ENCODE measurements at regions not wholly inside any gene's neighbourhood (a gene's known extent, or its start where the extent isn't known, plus 50 kb on each side); places are given as distances from the start of the nearest gene placed in this dataset.

DNA sequence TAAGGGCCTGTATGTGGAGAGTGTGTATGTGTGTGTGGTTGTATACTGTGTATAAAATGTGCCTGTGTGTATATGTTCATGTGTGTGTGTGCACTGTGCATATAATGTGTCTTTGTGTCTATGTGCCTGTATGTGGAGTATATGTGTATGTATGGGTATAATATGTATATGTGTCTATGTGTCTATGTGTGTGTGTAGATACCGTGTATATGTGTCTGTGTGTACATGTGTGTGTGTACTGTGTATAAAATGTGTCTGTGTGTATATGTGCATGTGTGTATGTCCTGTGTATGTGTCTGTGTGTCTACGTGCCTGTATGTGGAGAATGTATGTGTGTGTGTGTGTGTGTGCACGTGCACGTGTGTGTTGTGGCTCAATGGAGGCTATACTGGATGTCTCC, 200.4 kb upstream of the ZFHX3 start:
- H3K4me1 ChIP-seq (ENCODE audit: control insufficient read depth in 1 of 2, insufficient read depth in 2 of 2, low read length in 2 of 2): no peaks in the 10 kb centered on the region
- no peak overlapping the region for H3K27ac ChIP-seq (ENCODE audit: low read depth, low read length)
- no TSS peak for BruUV-seq (replicated peaks)
- no peaks in the 10 kb centered on the region for H3K79me2 ChIP-seq (ENCODE audit: insufficient read depth, low read length)
- peaks cover 7% of the 10 kb centered on the region; the same call in 1 of the 2 replicates for H3K27me3 ChIP-seq (ENCODE audit: insufficient read depth, low read length)
- no peaks in the 10 kb centered on the region for H3K9me3 ChIP-seq (ENCODE audit: control insufficient read depth in 1 of 2, insufficient read depth in 1 of 2, low read depth in 1 of 2, low read length in 2 of 2)
- DNase-seq (ENCODE audit: low read depth, low spot score) (no peak), ATAC-seq (no peak)
- no peak overlapping the region for H3K9ac ChIP-seq (ENCODE audit: low read length)
- H3K4me2 ChIP-seq (ENCODE audit: low read length): no peak overlapping the region
- RAD21 ChIA-PET (ENCODE audit: low non-redundant PET in 1 of 2, low total read pairs in 2 of 2, uncharacterized antibody in 2 of 2, unreplicated experiment in 2 of 2): no interaction called here
- POLR2A ChIA-PET: no interaction called here
- H2AFZ ChIP-seq (ENCODE audit: low read depth, low read length, poor library complexity, severe bottlenecking): no peak overlapping the region
- no peak overlapping the region for H3K4me3 ChIP-seq (replicated peaks in 1 of 2; ENCODE audit: low read depth in 1 of 2, low read length in 2 of 2)
- H4K20me1 ChIP-seq (ENCODE audit: insufficient read depth): no peaks in the 10 kb centered on the region
- no peaks in the 10 kb centered on the region for H3K9me2 ChIP-seq (ENCODE audit: insufficient read depth)
- CTCF ChIA-PET: no interaction called here
- TF ChIP-seq, protein P1, sequence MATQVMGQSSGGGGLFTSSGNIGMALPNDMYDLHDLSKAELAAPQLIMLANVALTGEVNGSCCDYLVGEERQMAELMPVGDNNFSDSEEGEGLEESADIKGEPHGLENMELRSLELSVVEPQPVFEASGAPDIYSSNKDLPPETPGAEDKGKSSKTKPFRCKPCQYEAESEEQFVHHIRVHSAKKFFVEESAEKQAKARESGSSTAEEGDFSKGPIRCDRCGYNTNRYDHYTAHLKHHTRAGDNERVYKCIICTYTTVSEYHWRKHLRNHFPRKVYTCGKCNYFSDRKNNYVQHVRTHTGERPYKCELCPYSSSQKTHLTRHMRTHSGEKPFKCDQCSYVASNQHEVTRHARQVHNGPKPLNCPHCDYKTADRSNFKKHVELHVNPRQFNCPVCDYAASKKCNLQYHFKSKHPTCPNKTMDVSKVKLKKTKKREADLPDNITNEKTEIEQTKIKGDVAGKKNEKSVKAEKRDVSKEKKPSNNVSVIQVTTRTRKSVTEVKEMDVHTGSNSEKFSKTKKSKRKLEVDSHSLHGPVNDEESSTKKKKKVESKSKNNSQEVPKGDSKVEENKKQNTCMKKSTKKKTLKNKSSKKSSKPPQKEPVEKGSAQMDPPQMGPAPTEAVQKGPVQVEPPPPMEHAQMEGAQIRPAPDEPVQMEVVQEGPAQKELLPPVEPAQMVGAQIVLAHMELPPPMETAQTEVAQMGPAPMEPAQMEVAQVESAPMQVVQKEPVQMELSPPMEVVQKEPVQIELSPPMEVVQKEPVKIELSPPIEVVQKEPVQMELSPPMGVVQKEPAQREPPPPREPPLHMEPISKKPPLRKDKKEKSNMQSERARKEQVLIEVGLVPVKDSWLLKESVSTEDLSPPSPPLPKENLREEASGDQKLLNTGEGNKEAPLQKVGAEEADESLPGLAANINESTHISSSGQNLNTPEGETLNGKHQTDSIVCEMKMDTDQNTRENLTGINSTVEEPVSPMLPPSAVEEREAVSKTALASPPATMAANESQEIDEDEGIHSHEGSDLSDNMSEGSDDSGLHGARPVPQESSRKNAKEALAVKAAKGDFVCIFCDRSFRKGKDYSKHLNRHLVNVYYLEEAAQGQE (IDR thresholded peaks at IDR 0.05; ENCODE audit: low read depth): no peak
- no peak for TF ChIP-seq FOSL1 (IDR thresholded peaks at IDR 0.05; ENCODE audit: low read depth)
- no peak for TF ChIP-seq CBX3 (IDR thresholded peaks at IDR 0.05; ENCODE audit: low read depth)
- no peak for TF ChIP-seq SIN3A (IDR thresholded peaks at IDR 0.05; ENCODE audit: low read depth)
- no peak for TF ChIP-seq EGR1 (IDR thresholded peaks at IDR 0.05; ENCODE audit: low read depth)
- TF ChIP-seq, protein P2, sequence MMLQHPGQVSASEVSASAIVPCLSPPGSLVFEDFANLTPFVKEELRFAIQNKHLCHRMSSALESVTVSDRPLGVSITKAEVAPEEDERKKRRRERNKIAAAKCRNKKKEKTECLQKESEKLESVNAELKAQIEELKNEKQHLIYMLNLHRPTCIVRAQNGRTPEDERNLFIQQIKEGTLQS (IDR thresholded peaks at IDR 0.05): no peak
- TF ChIP-seq SP1 (IDR thresholded peaks at IDR 0.05; ENCODE audit: low read depth): no peak
- no peak for TF ChIP-seq RAD21 (IDR thresholded peaks at IDR 0.05; ENCODE audit: low read depth)
- no peak for TF ChIP-seq YY1 (IDR thresholded peaks at IDR 0.05; ENCODE audit: extremely low read depth, insufficient replicate concordance, low read depth, low read length)
- TF ChIP-seq, protein P3, sequence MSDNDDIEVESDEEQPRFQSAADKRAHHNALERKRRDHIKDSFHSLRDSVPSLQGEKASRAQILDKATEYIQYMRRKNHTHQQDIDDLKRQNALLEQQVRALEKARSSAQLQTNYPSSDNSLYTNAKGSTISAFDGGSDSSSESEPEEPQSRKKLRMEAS (IDR thresholded peaks at IDR 0.05): no peak
- no peak for TF ChIP-seq POLR2AphosphoS5 (IDR thresholded peaks at IDR 0.05; ENCODE audit: low read depth, low read length)
- no peak for TF ChIP-seq JUND (IDR thresholded peaks at IDR 0.05)
- no peak for TF ChIP-seq TCF7L2 (IDR thresholded peaks at IDR 0.05; ENCODE audit: borderline replicate concordance, extremely low read depth, insufficient read depth, insufficient read length)
- TF ChIP-seq EZH2 (IDR thresholded peaks at IDR 0.05): no peak
- TF ChIP-seq ZFX (IDR thresholded peaks at IDR 0.05): no peak
- TF ChIP-seq, protein P4, sequence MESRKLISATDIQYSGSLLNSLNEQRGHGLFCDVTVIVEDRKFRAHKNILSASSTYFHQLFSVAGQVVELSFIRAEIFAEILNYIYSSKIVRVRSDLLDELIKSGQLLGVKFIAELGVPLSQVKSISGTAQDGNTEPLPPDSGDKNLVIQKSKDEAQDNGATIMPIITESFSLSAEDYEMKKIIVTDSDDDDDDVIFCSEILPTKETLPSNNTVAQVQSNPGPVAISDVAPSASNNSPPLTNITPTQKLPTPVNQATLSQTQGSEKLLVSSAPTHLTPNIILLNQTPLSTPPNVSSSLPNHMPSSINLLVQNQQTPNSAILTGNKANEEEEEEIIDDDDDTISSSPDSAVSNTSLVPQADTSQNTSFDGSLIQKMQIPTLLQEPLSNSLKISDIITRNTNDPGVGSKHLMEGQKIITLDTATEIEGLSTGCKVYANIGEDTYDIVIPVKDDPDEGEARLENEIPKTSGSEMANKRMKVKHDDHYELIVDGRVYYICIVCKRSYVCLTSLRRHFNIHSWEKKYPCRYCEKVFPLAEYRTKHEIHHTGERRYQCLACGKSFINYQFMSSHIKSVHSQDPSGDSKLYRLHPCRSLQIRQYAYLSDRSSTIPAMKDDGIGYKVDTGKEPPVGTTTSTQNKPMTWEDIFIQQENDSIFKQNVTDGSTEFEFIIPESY (IDR thresholded peaks at IDR 0.05; ENCODE audit: extremely low read depth, insufficient replicate concordance, low read length): no peak
- H3K36me3 ChIP-seq (ENCODE audit: control insufficient read depth in 1 of 2, insufficient read depth in 2 of 2, low read length in 2 of 2): no peaks in the 10 kb centered on the region
- intact Hi-C loops (cut with micrococcal nuclease): no loop called here
